ENCODE measurements at regions not wholly inside any gene's neighbourhood (a gene's known extent, or its start where the extent isn't known, plus 50 kb on each side); places are given as distances from the start of the nearest gene placed in this dataset.

GRCh38 chr2:217256251-217256650, 396.4 kb upstream of the TNP1 start:
- H3K4me3 Mint-ChIP-seq, result no peak overlapping the region
- no peak overlapping the region for H3K27ac Mint-ChIP-seq
- no peaks in the 10 kb centered on the region for H3K4me1 Mint-ChIP-seq (ENCODE audit: low read depth)
- peaks cover 7% of the 10 kb centered on the region for H3K27me3 Mint-ChIP-seq
- H3K9me3 Mint-ChIP-seq (ENCODE audit: low read depth), result no peaks in the 10 kb centered on the region
- no peaks in the 10 kb centered on the region for H3K36me3 Mint-ChIP-seq

- no peaks in the 10 kb centered on the region for H3K36me3 Mint-ChIP-seq
- no peaks in the 10 kb centered on the region for H3K4me1 Mint-ChIP-seq (ENCODE audit: low read depth)
- H3K4me3 Mint-ChIP-seq, result no peak overlapping the region
- H3K27ac Mint-ChIP-seq, result no peak overlapping the region
- no peaks in the 10 kb centered on the region for H3K9me3 Mint-ChIP-seq (ENCODE audit: low read depth)
- H3K27me3 Mint-ChIP-seq, result peaks cover 4% of the 10 kb centered on the region
Measured at GRCh38 chr2:217254111-217254510, 394.2 kb upstream of the TNP1 start.

- Mint-ChIP-seq H3K4me3 (no peak overlapping the region), H3K9me3 (ENCODE audit: low read depth) (no peaks in the 10 kb centered on the region), H3K27ac (no peak overlapping the region), H3K27me3 (peaks cover 4% of the 10 kb centered on the region), H3K36me3 (no peaks in the 10 kb centered on the region), H3K4me1 (ENCODE audit: low read depth) (no peaks in the 10 kb centered on the region)
Measured at GRCh38 chr2:217252181-217252580, 392.3 kb upstream of the TNP1 start.

- no peaks in the 10 kb centered on the region for H3K9me3 Mint-ChIP-seq (ENCODE audit: low read depth)
- no peak overlapping the region for H3K4me3 Mint-ChIP-seq
- no peak overlapping the region for H3K27ac Mint-ChIP-seq
- peaks cover 4% of the 10 kb centered on the region for H3K27me3 Mint-ChIP-seq
- H3K36me3 Mint-ChIP-seq, result no peaks in the 10 kb centered on the region
- peaks cover 7% of the 10 kb centered on the region for H3K4me1 Mint-ChIP-seq (ENCODE audit: low read depth)
Measured at GRCh38 chr2:217250013-217250524, 390.2 kb upstream of the TNP1 start.

- Mint-ChIP-seq H3K9me3 (ENCODE audit: low read depth) (no peaks in the 10 kb centered on the region), H3K36me3 (no peaks in the 10 kb centered on the region), H3K4me3 (no peak overlapping the region), H3K27me3 (peaks cover 4% of the 10 kb centered on the region), H3K27ac (no peak overlapping the region), H3K4me1 (ENCODE audit: low read depth) (peaks cover 7% of the 10 kb centered on the region)
Measured at GRCh38 chr2:217249121-217250012, 389.5 kb upstream of the TNP1 start.

GRCh38 chr2:217248312-217248935, 388.6 kb upstream of the TNP1 start:
- no peak overlapping the region for H3K27ac Mint-ChIP-seq
- no peaks in the 10 kb centered on the region for H3K9me3 Mint-ChIP-seq (ENCODE audit: low read depth)
- peaks cover 2% of the 10 kb centered on the region for H3K27me3 Mint-ChIP-seq
- H3K4me3 Mint-ChIP-seq, result no peak overlapping the region
- peaks cover 7% of the 10 kb centered on the region for H3K4me1 Mint-ChIP-seq (ENCODE audit: low read depth)
- no peaks in the 10 kb centered on the region for H3K36me3 Mint-ChIP-seq

DNA sequence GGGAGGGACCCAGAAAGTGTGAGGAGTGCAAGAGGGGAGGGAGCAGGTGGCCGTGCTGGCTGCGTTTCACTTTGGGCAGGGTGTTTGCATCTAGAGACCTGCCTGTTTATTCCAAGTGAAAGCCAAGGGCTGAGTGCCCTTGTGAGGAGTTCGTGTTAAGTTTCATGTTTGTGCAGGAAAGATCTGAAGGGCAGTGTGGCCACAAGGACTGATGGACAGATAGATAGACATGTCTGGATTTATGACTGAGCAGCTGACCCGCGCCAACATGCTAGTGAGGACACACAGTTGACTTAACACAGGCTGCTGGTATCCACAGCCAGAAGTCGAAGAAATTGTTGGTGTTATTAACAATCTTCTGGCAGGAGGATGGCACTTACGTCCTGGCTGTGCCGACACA, 387.6 kb upstream of the TNP1 start:
- Mint-ChIP-seq H3K4me3 (no peak overlapping the region), H3K27ac (no peak overlapping the region), H3K36me3 (no peaks in the 10 kb centered on the region), H3K9me3 (ENCODE audit: low read depth) (no peaks in the 10 kb centered on the region), H3K4me1 (ENCODE audit: low read depth) (peaks cover 7% of the 10 kb centered on the region), H3K27me3 (peaks cover 2% of the 10 kb centered on the region)

DNA sequence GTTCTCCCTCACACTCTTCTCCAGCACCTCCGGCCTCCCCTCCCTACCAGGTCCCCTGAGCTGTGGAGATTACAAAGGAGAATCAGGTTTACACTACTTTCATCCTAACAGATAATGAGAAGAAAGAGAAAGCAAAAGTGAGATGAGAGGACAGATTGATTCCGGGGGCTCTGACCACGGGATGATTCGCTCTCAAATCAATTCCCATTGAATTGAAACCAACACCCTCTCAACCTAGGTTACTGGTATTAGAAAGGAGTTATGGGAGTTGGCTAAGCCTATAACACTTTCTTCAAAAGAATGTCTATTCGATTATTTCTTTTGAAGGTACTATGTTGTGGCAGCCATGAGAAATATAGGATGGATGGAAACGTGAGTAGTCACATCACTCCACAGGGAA, 386.2 kb upstream of the TNP1 start:
- no peaks in the 10 kb centered on the region for H3K36me3 Mint-ChIP-seq
- H3K4me3 Mint-ChIP-seq, result no peak overlapping the region
- peaks cover 1% of the 10 kb centered on the region for H3K27me3 Mint-ChIP-seq
- H3K27ac Mint-ChIP-seq, result no peak overlapping the region
- H3K4me1 Mint-ChIP-seq (ENCODE audit: low read depth), result peaks cover 7% of the 10 kb centered on the region
- no peaks in the 10 kb centered on the region for H3K9me3 Mint-ChIP-seq (ENCODE audit: low read depth)

DNA sequence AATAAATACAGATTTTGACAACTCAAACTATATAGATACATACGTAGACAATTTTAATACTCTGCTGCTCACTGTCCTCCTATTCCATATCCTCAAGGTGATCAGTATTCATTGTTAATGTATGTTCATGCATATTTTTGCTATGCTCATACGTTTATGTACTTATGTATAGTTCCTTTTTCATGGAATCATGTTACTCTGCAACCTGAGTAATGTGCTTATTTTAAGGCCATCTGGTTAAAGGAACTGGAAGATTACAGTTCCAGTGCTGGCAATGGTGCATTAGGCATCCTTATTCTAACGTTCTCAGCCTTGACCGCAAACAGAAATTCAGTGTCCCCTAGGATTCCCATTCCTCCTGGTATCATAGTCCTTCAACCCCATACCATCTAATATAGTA, 385.0 kb upstream of the TNP1 start:
- Mint-ChIP-seq H3K4me1 (ENCODE audit: low read depth) (peaks cover 7% of the 10 kb centered on the region), H3K36me3 (no peaks in the 10 kb centered on the region), H3K27ac (no peak overlapping the region), H3K4me3 (no peak overlapping the region), H3K9me3 (ENCODE audit: low read depth) (no peaks in the 10 kb centered on the region), H3K27me3 (peaks cover 1% of the 10 kb centered on the region)

DNA sequence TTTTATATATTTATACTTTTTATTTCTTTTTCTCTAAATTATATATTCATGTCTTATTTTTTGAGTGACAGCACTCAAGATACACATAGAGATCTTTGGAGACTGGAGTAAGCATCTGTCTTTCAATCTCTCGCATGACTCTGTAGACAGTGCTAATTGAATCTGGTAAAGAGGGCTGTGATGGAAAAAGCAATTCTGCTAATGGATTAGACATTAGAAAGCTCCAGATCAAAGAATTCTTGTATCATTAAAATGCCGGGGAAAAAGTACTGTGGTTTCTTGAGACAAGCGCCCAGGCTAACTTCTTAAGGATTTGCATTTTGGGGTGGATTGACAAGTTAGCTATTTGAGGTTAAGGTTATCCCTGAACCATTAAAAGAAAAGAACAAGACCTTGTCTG, 383.1 kb upstream of the TNP1 start:
- no peaks in the 10 kb centered on the region for H3K9me3 Mint-ChIP-seq (ENCODE audit: low read depth)
- H3K36me3 Mint-ChIP-seq, result no peaks in the 10 kb centered on the region
- no peak overlapping the region for H3K27ac Mint-ChIP-seq
- H3K4me3 Mint-ChIP-seq, result no peak overlapping the region
- peaks cover 5% of the 10 kb centered on the region for H3K27me3 Mint-ChIP-seq
- peaks cover 7% of the 10 kb centered on the region for H3K4me1 Mint-ChIP-seq (ENCODE audit: low read depth)

GRCh38 chr2:217231724-217232123, 371.9 kb upstream of the TNP1 start:
- Mint-ChIP-seq H3K4me1 (ENCODE audit: low read depth) (no peaks in the 10 kb centered on the region), H3K9me3 (ENCODE audit: low read depth) (peaks cover 6% of the 10 kb centered on the region), H3K27ac (no peak overlapping the region), H3K4me3 (no peak overlapping the region), H3K36me3 (peaks cover 5% of the 10 kb centered on the region), H3K27me3 (peaks cover 8% of the 10 kb centered on the region)

GRCh38 chr2:217231212-217231611, 371.3 kb upstream of the TNP1 start:
- H3K9me3 Mint-ChIP-seq (ENCODE audit: low read depth), result peaks cover under 1% of the 10 kb centered on the region
- H3K27ac Mint-ChIP-seq, result no peak overlapping the region
- H3K36me3 Mint-ChIP-seq, result peaks cover under 1% of the 10 kb centered on the region
- H3K4me3 Mint-ChIP-seq, result no peak overlapping the region
- H3K27me3 Mint-ChIP-seq, result peaks cover 3% of the 10 kb centered on the region
- no peaks in the 10 kb centered on the region for H3K4me1 Mint-ChIP-seq (ENCODE audit: low read depth)

DNA sequence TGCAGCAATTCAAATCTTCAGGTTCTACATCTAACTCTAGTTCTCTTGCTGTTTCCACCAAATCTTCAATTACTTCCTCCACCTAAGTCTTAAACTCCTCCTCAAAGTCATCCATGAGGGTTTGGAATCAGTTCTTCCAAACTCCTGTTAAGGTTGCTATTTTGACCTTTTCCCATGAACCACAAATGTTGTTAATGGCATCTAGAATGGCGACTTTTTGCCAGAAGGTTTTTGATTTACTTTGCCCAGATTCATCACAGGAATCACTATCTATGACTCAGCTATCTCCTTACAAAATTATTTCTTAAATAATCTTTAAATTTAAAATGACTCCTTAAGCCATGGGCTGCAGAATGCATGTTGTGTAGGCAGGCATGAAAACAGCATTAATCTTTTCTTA, 368.9 kb upstream of the TNP1 start:
- H3K4me3 Mint-ChIP-seq, result no peak overlapping the region
- no peaks in the 10 kb centered on the region for H3K27me3 Mint-ChIP-seq
- H3K4me1 Mint-ChIP-seq (ENCODE audit: low read depth), result peaks cover 9% of the 10 kb centered on the region
- no peaks in the 10 kb centered on the region for H3K36me3 Mint-ChIP-seq
- no peaks in the 10 kb centered on the region for H3K9me3 Mint-ChIP-seq (ENCODE audit: low read depth)
- H3K27ac Mint-ChIP-seq, result no peak overlapping the region

DNA sequence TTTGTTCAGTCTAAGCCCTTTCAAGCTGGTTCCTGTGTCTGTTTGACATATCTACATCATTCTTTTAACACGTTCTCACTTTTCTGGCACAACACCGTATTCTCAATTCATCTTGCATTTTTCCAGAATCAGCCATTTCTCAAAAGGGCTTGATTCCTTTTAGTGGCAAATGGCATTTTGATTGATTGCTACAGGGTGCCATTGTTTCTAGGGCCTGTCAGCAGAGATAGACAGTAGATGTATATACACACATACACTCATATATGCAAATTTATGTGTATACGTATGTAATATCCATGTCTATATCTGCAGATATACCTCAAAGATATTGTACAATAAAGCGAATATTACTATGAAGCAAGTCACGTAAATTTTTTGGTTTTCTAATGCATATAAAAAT, 367.9 kb upstream of the TNP1 start:
- Mint-ChIP-seq H3K27me3 (no peaks in the 10 kb centered on the region), H3K36me3 (no peaks in the 10 kb centered on the region), H3K4me1 (ENCODE audit: low read depth) (peaks cover 18% of the 10 kb centered on the region), H3K27ac (no peak overlapping the region), H3K9me3 (ENCODE audit: low read depth) (no peaks in the 10 kb centered on the region), H3K4me3 (no peak overlapping the region)

DNA sequence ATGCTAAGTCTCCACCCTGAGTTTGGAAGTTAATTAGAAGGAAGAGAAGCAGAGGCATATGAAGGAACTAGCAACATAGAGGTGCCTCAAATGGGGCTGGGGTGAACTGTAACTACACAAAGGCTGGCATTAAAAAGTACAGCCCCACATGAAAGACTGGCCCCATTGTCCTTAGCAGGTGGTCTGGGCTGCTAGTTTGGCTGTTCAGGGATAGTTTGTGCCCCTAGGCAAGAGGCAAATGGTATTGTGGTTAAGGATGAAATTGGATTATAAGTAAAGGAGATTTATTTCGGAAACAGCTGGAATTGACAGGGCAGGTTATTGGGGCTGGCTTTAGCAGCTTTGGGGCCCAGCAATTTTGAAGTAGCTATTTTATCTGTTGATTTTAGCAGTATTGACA, 365.7 kb upstream of the TNP1 start:
- H3K27ac Mint-ChIP-seq, result no peak overlapping the region
- no peaks in the 10 kb centered on the region for H3K36me3 Mint-ChIP-seq
- no peaks in the 10 kb centered on the region for H3K27me3 Mint-ChIP-seq
- peaks cover 26% of the 10 kb centered on the region for H3K4me1 Mint-ChIP-seq (ENCODE audit: low read depth)
- no peaks in the 10 kb centered on the region for H3K9me3 Mint-ChIP-seq (ENCODE audit: low read depth)
- H3K4me3 Mint-ChIP-seq, result no peak overlapping the region
